MCF 10A (cell line): ENCODE measurements at regions not wholly inside any gene's neighbourhood (a gene's known extent, or its start where the extent isn't known, plus 50 kb on each side); places are given as distances from the start of the nearest gene placed in this dataset.

Experiments used
- BruUV-seq: library from RNA; stranded (reverse); fragments of 400-500 nt; replicated peaks from 2 replicates; lab custom pipeline; 2021; lab: Mats Ljungman, UMichigan
- CTCF ChIA-PET: fragments of 300-600 bp; sonication (Branson Sonifier 250); formaldehyde crosslinking; extraction: SDS; loops from one replicate; lab custom pipeline; 2021; ENCODE audit warnings: antibody characterized with exemption, inconsistent platforms; lab: Yijun Ruan, JAX
- POLR2A ChIA-PET: fragments of 300-600, 350-650 bp; sonication (Branson Sonifier 250); formaldehyde crosslinking; extraction: SDS; loops from one replicate; lab custom pipeline; 2020; ENCODE audit warnings: antibody characterized with exemption, inconsistent platforms; lab: Yijun Ruan, JAX
- DNase-seq: peaks from one replicate; pipeline ENCODE4 v3.0.0-alpha.2; 2018; ENCODE audit not compliant: unreplicated experiment
- H3K27ac Mint-ChIP-seq: one replicate; pipeline ENCODE4 v1.8.0; 2022; ENCODE audit warnings: mild to moderate bottlenecking, low read depth, mixed read lengths; ENCODE audit not compliant: unreplicated experiment
- H3K27me3 Mint-ChIP-seq: one replicate; pipeline ENCODE4 v1.8.0; 2022; ENCODE audit warnings: mixed read lengths; ENCODE audit not compliant: insufficient read depth, unreplicated experiment
- H3K36me3 Mint-ChIP-seq: one replicate; pipeline ENCODE4 v1.8.0; 2022; ENCODE audit warnings: mild to moderate bottlenecking, moderate library complexity, mixed read lengths; ENCODE audit not compliant: insufficient read depth, unreplicated experiment
- H3K4me1 Mint-ChIP-seq: one replicate; pipeline ENCODE4 v1.8.0; 2022; ENCODE audit warnings: mixed read lengths; ENCODE audit not compliant: insufficient read depth, unreplicated experiment
- H3K4me3 Mint-ChIP-seq: one replicate; pipeline ENCODE4 v1.8.0; 2022; ENCODE audit warnings: mild to moderate bottlenecking, moderate library complexity, mixed read lengths; ENCODE audit not compliant: unreplicated experiment
- H3K9me3 Mint-ChIP-seq: one replicate; pipeline ENCODE4 v1.8.0; 2022; ENCODE audit warnings: mixed read lengths; ENCODE audit not compliant: unreplicated experiment
- CTCF ChIP-seq: fragments of 200-600 bp; IDR thresholded peaks from one replicate; pipeline ENCODE4 v1.8.0; 2022; ENCODE audit warnings: antibody characterized with exemption, mild to moderate bottlenecking; ENCODE audit not compliant: unreplicated experiment
- intact Hi-C: fragments of 100-400 bp; cut with micrococcal nuclease; formaldehyde crosslinking; loops from 2 replicates; pipeline ENCODE4 v1.14.1; 2022

GRCh38 chr2:40629768-40630434, 178.0 kb upstream of the SLC8A1 start:
- ChIA-PET POLR2A (no interaction called here), CTCF (no interaction called here)
- TF ChIP-seq CTCF, result no peak

GRCh38 chr2:40639320-40639719, 187.4 kb upstream of the SLC8A1 start:
- Mint-ChIP-seq H3K4me1 (no peaks in the 10 kb centered on the region), H3K36me3 (no peaks in the 10 kb centered on the region), H3K4me3 (no peak overlapping the region), H3K27ac (no peak overlapping the region), H3K9me3 (no peaks in the 10 kb centered on the region), H3K27me3 (no peaks in the 10 kb centered on the region)
- no peak for TF ChIP-seq CTCF
- no TSS peak for BruUV-seq
- CTCF ChIA-PET, result interaction anchor here (0.6 to 0.7 kb wide), 2 partner anchors 165 to 282 kb away, joined by 3 to 5 read pairs; no protein-coding TSS in a partner anchor
- no peak for DNase-seq
- intact Hi-C loops, result no loop called here
- POLR2A ChIA-PET, result no interaction called here

More at GRCh38 chr2:40629768-40630434, 178.0 kb upstream of the SLC8A1 start:
- peaks cover 6% of the 10 kb centered on the region for H3K4me1 Mint-ChIP-seq
- no peak for DNase-seq
- no peak overlapping the region for H3K27ac Mint-ChIP-seq
- no peak overlapping the region for H3K4me3 Mint-ChIP-seq
- intact Hi-C loops, result no loop called here
- no peaks in the 10 kb centered on the region for H3K9me3 Mint-ChIP-seq
- BruUV-seq, result no TSS peak
- no peaks in the 10 kb centered on the region for H3K27me3 Mint-ChIP-seq
- H3K36me3 Mint-ChIP-seq, result no peaks in the 10 kb centered on the region

DNA sequence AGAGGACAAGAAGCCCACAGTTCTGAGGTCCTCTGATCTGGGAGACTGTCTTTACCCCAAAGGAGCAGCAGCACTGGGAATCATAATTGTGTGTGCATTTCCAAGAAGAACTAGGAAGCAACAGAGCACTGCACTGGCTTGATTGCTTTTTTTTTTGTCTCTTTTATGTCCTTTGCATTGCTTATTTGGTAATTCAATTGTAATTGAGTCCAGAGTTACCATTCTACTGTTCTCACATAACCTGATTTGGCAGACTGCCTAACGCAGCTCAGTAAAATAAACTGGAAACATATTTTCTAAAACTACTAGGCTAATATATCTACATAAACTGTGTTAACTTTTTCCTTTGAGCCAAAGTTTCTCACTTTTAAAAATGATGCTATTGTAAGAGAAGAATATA, 190.3 kb upstream of the SLC8A1 start:
- H3K9me3 Mint-ChIP-seq, result no peaks in the 10 kb centered on the region
- ChIA-PET POLR2A (no interaction called here), CTCF (no interaction called here)
- no peak overlapping the region for H3K4me3 Mint-ChIP-seq
- DNase-seq, result no peak
- no peaks in the 10 kb centered on the region for H3K36me3 Mint-ChIP-seq
- no peaks in the 10 kb centered on the region for H3K27me3 Mint-ChIP-seq
- TF ChIP-seq CTCF, result no peak
- H3K4me1 Mint-ChIP-seq, result no peaks in the 10 kb centered on the region
- intact Hi-C loops, result no loop called here
- no peak overlapping the region for H3K27ac Mint-ChIP-seq
- BruUV-seq, result no TSS peak

DNA sequence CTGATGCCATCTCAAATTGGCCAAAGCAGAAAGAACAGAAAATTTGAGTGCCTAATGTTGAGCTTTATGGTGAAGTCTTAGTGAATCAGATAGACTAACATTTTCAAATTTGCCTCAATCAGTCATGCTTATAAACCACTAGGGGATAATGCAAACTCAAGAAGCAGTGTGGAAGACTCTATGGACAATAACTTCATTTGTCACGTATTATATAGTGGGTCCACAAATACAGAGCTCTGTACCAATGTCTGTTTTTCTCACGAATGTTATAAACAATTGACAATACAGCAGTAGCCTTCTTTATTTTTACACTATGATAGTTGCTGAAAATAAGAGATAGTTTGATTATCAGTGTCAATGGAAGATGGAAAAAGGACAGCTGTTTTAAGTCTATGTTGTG, 190.8 kb upstream of the SLC8A1 start:
- TF ChIP-seq CTCF, result no peak
- Mint-ChIP-seq H3K4me3 (no peak overlapping the region), H3K4me1 (no peaks in the 10 kb centered on the region), H3K27me3 (no peaks in the 10 kb centered on the region), H3K36me3 (no peaks in the 10 kb centered on the region), H3K27ac (no peak overlapping the region), H3K9me3 (no peaks in the 10 kb centered on the region)
- DNase-seq, result no peak
- no TSS peak for BruUV-seq
- POLR2A ChIA-PET, result no interaction called here
- CTCF ChIA-PET, result interaction anchor here (0.6 kb wide), 1 partner anchor 79 kb away, joined by 3 read pairs; no protein-coding TSS in a partner anchor
- intact Hi-C loops, result no loop called here
